Heart left ventricle (tissue), 16 donors: ENCODE measurements at regions not wholly inside any gene's neighbourhood (a gene's known extent, or its start where the extent isn't known, plus 50 kb on each side); places are given as distances from the start of the nearest gene placed in this dataset.

Source experiments
- ATAC-seq, 4 donors: fragments of 200-7000 bp; cut with Tn5 transposase; one replicate each; pipeline ENCODE4 v1.9.1; 2020 to 2022; ENCODE audit warnings: moderate library complexity in 4 of 4, mild to moderate bottlenecking in 3 of 4, moderate number of reproducible peaks in 1 of 4
- DNase-seq, 5 donors: peaks; one replicate each; pipeline ENCODE4 v3.0.0-alpha.2; 2020
- H3K27ac ChIP-seq, 12 donors: fragments of 200-600 bp; sonication (generic) in 4 of 12; one replicate each; pipeline versions ENCODE4 v1.5.0 to v1.8.0; 2016 to 2022; ENCODE audit warnings: mild to moderate bottlenecking in 2 of 12
- H3K27me3 ChIP-seq, 9 donors: fragments of 200-600 bp; sonication (generic) in 2 of 9; one replicate each; pipeline versions ENCODE4 v1.5.1 to v1.8.0; 2016 to 2022; ENCODE audit warnings: mild to moderate bottlenecking in 3 of 9
- H3K36me3 ChIP-seq, 9 donors: fragments of 200-600 bp; sonication (generic) in 2 of 9; one replicate each; pipeline versions ENCODE4 v1.5.0 to v1.8.0; 2018 to 2022; ENCODE audit warnings: mild to moderate bottlenecking in 2 of 9
- H3K4me1 ChIP-seq, 12 donors: fragments of 200-600 bp; sonication (generic) in 4 of 12; one replicate each; pipeline versions ENCODE4 v1.5.0 to v1.8.0; 2016 to 2022; ENCODE audit warnings: mild to moderate bottlenecking in 3 of 12
- H3K4me3 ChIP-seq, 12 donors: fragments of 200-600 bp; sonication (generic) in 4 of 12; one replicate each; pipeline versions ENCODE4 v1.5.0 to v1.8.0; 2017 to 2022; ENCODE audit warnings: mild to moderate bottlenecking in 9 of 12, moderate library complexity in 4 of 12
- H3K9me3 ChIP-seq, 12 donors: fragments of 200-600 bp; sonication (generic) in 4 of 12; one replicate each; pipeline versions ENCODE4 v1.5.0 to v1.8.0; 2016 to 2022; ENCODE audit warnings: mild to moderate bottlenecking in 1 of 12
- POLR2A ChIP-seq, 2 donors: fragments of 450-650 bp; IDR thresholded peaks; one replicate each; pipeline ENCODE4 v1.6.1; 2017; ENCODE audit warnings: antibody characterized with exemption in 2 of 2, mild to moderate bottlenecking in 2 of 2, moderate library complexity in 2 of 2
- WGBS, 4 donors: extraction: QIAGEN DNeasy Blood & Tissue Kit in 2 of 4; methylation state at CpG; one replicate each; pipeline versions ENCODE4 v1.1.5 to v1.1.7; 2013 to 2018; 5-methylcytosine and 5-hydroxymethylcytosine counted together
- intact Hi-C, 10 donors: fragments of 100-400 bp; cut with DNase I; formaldehyde crosslinking; loops; one replicate each; pipeline versions ENCODE4 v1.11.1 to v1.14.2; 2022
- TF ChIP-seq, protein P1 (sequence below), 12 donors: fragments of 200-600 bp; sonication (generic) in 4 of 12; IDR thresholded peaks; one replicate each; pipeline versions ENCODE4 v1.5.0 to v1.8.0; 2018 to 2022; ENCODE audit warnings: antibody characterized with exemption in 12 of 12, mild to moderate bottlenecking in 5 of 12
- donor health status: ischemic (EF 13 %, LVEDD 7.1; RV severe dilation, severe dysfunction).
- donor health status: healthy with polysubstance abuse.
- donor health status: DM: no; HTN: yes; CAD: no.
- donor health status: DM: no; HTN: no; CAD: no.
- donor health status: ischemic (EF 25% LVEDD 6.9; RV normal size, moderate dysfunction).
- donor health status: ischemic (EF 25% LVEDD 5.7; RV mildly dilated, moderate dysfunction).
- donor health status: healthy.
- donor health status: DM: yes; HTN: yes; CAD: no.
- donor health status: ischemic (EF 35%, LVEDD 5.7; RV mildly dilated, moderate dysfunction).
- donor health status: nonischemic (EF 11% LVEDD 7.7; RV severe dilation, severe dysfunction).
- donor health status: DM: yes; HTN: yes; CAD: no.
- donor health status: PGD.
- donor health status: ischemic (EF 29% LVEDD 5.4; RV normal size, mild dysfunction).
- donor health status: nonischemic (EF 23%, LVEDD 6.1; RV moderate dilation, normal function).

DNA sequence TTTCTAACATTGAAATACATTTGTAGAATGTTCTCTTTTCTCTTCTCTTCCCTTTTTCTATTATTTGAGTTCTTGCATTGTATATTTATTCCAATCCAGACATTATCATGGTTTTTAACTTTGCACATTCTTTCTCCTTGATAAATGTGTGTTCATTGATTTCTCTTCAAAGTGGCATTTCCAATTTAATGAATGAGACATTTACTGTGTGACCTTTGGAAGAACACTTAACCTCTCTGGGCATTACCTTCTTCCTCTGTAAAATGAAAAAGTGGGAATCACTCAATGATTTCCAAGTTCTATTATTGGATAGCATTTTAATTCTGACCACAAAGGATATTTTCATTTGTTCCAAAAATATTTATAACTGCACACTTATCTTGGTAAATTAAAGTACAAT is 1095.8 kb downstream of the GALC start:
- TF ChIP-seq, protein P1, sequence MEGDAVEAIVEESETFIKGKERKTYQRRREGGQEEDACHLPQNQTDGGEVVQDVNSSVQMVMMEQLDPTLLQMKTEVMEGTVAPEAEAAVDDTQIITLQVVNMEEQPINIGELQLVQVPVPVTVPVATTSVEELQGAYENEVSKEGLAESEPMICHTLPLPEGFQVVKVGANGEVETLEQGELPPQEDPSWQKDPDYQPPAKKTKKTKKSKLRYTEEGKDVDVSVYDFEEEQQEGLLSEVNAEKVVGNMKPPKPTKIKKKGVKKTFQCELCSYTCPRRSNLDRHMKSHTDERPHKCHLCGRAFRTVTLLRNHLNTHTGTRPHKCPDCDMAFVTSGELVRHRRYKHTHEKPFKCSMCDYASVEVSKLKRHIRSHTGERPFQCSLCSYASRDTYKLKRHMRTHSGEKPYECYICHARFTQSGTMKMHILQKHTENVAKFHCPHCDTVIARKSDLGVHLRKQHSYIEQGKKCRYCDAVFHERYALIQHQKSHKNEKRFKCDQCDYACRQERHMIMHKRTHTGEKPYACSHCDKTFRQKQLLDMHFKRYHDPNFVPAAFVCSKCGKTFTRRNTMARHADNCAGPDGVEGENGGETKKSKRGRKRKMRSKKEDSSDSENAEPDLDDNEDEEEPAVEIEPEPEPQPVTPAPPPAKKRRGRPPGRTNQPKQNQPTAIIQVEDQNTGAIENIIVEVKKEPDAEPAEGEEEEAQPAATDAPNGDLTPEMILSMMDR (IDR thresholded peaks at IDR 0.05): no peak
- TF ChIP-seq POLR2A (IDR thresholded peaks at IDR 0.05): no peak
- H3K4me1 ChIP-seq: no peaks in the 10 kb centered on the region
- H3K9me3 ChIP-seq: no peaks in the 10 kb centered on the region
- no peak for DNase-seq
- no peak overlapping the region for H3K27ac ChIP-seq
- no peaks in the 10 kb centered on the region for H3K27me3 ChIP-seq
- no peak overlapping the region for H3K4me3 ChIP-seq
- intact Hi-C loops: no loop called here
- no peak for ATAC-seq
- no peaks in the 10 kb centered on the region for H3K36me3 ChIP-seq

DNA sequence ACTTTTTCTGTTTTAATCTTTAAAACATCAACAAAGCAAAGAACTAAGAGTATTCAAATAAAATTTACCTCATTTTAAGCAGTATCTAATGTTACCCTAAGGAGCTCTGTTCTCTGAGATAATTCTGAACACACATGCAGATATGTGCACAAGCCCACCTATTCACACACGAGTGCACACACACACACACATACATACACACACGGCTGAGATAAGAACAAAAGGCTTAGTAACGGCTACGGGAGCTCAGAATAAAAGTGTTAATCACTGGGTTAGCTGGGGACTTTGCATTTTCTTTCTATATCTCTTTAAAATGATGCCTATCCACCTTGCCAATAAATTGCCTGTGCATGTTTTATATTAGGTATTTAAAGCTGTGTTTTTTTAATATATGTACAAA is 1096.3 kb downstream of the GALC start:
- ATAC-seq: no peak
- H3K36me3 ChIP-seq: no peaks in the 10 kb centered on the region
- TF ChIP-seq, protein P1 (IDR thresholded peaks at IDR 0.05): no peak
- TF ChIP-seq POLR2A (IDR thresholded peaks at IDR 0.05): no peak
- H3K9me3 ChIP-seq: no peaks in the 10 kb centered on the region
- intact Hi-C loops: no loop called here
- H3K27ac ChIP-seq: no peak overlapping the region
- DNase-seq: no peak
- no peaks in the 10 kb centered on the region for H3K27me3 ChIP-seq
- 51 to 77% (median 62%) methylated on average over 4 of the region's 4 CpGs for WGBS, 4 donors
- H3K4me3 ChIP-seq: no peak overlapping the region
- H3K4me1 ChIP-seq: no peaks in the 10 kb centered on the region

DNA sequence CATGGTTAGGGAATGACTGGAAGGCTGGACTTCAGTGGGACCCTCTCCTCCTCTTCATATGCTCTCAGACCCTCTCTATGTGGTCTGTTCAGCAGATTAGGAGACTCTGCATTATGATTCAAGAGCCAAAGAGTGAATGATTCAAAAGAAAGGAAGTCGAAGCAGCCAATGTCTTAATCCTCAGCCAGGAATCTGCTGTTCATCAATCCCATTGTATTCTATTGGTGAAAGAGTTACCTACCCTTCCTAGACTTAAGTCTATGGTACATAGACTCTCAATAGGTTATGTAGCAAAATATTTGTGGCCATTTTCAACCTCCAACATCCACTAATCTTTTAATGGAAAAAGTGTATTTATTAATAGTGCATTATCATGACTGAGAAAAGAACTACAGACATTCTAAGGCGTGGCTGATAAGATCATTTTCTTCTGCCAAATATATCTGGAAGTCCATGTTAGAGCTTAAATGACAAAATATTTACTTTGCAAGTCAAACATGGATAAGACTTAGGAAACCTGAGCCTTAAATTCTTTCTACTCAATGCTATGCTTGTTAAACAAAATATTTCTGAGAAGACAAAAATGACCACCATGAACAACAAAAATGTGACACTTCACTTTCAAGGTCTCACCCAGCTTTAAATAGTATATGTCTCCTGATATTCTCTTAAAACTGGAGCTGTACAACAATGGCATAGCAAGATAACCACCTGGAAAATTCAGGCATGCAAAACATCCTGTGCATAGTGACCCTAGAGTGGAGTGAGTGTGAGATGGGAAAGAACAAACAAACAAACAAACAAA is 1100.6 kb downstream of the GALC start:
- Histone ChIP-seq H3K36me3 (no peaks in the 10 kb centered on the region), H3K9me3 (peaks cover 0 to 6% (median 0%) of the 10 kb centered on the region in 12 donors), H3K4me3 (no peak overlapping the region), H3K27me3 (no peaks in the 10 kb centered on the region), H3K4me1 (no peaks in the 10 kb centered on the region), H3K27ac (no peak overlapping the region)
- ATAC-seq (no peak), DNase-seq (no peak)
- TF ChIP-seq, protein P1 (IDR thresholded peaks at IDR 0.05): no peak
- no peak for TF ChIP-seq POLR2A (IDR thresholded peaks at IDR 0.05)
- intact Hi-C loops: no loop called here
- 30 to 40% (median 36%) methylated on average over 2 of the region's 2 CpGs for WGBS, 4 donors

DNA sequence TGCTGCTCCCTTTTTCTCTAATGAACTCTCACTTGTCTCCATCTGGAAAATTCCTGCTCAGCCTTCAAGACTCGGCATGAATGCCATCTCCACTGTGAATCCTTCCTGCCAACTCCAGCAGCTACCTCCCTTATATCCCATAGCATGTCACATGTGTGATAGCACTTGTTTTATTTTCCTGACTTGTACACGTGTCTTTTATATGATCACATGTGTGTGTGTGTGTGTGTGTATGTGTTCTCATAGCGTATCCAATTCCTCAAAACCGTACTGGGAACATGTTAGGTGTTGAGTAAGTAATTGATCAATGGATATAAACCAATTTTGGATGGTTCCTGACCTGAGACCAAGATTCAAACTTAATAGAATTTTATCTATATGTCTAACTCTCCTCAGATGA is 1107.7 kb downstream of the GALC start:
- H3K27me3 ChIP-seq: no peaks in the 10 kb centered on the region
- peaks cover 0 to 7% (median 0%) of the 10 kb centered on the region in 12 donors for H3K9me3 ChIP-seq
- no peak overlapping the region for H3K4me3 ChIP-seq
- intact Hi-C loops: no loop called here
- H3K27ac ChIP-seq: no peak overlapping the region
- 74 to 81% (median 79%) methylated on average over 4 of the region's 4 CpGs for WGBS, 4 donors
- no peak for TF ChIP-seq POLR2A (IDR thresholded peaks at IDR 0.05)
- TF ChIP-seq, protein P1 (IDR thresholded peaks at IDR 0.05): no peak
- DNase-seq: no peak
- no peak for ATAC-seq
- H3K4me1 ChIP-seq: no peaks in the 10 kb centered on the region
- no peaks in the 10 kb centered on the region for H3K36me3 ChIP-seq
